Stimulated activated effector memory CD8-positive, alpha-beta T cell treated with anti-CD3 and anti-CD28 coated beads, Interleukin-12 subunit alpha, Interleukin-12 subunit beta, amount 100 ng/mL, for 72 hours (primary cell): ENCODE measurements at regions not wholly inside any gene's neighbourhood (a gene's known extent, or its start where the extent isn't known, plus 50 kb on each side); places are given as distances from the start of the nearest gene placed in this dataset.

Experiments
- ATAC-seq: fragments of 150-1000 bp; cut with Tn5 transposase; 2 replicates; pipeline ENCODE4 v1.10.0; 2021
- DNase-seq, 2 donors: peaks; one replicate each; pipeline ENCODE4 v3.0.0; 2021 to 2022; ENCODE audit warnings: low spot score in 2 of 2
- H3K27ac Mint-ChIP-seq: one replicate; pipeline ENCODE4 v1.8.0; 2022; ENCODE audit warnings: mild to moderate bottlenecking, mixed read lengths
- H3K36me3 Mint-ChIP-seq: one replicate; pipeline ENCODE4 v1.8.0; 2022; ENCODE audit warnings: mild to moderate bottlenecking, mixed read lengths
- H3K4me1 Mint-ChIP-seq: one replicate; pipeline ENCODE4 v1.8.0; 2022; ENCODE audit warnings: mixed read lengths
- H3K4me3 Mint-ChIP-seq: one replicate; pipeline ENCODE4 v1.8.0; 2022; ENCODE audit warnings: mild to moderate bottlenecking, mixed read lengths
- H3K9me3 Mint-ChIP-seq: one replicate; pipeline ENCODE4 v1.8.0; 2022; ENCODE audit warnings: mixed read lengths

GRCh38 chr1:200332716-200333115 lies 77.1 kb downstream of the ZNF281 start:
- H3K9me3 Mint-ChIP-seq, result no peaks in the 10 kb centered on the region
- H3K4me3 Mint-ChIP-seq, result no peak overlapping the region
- no peak overlapping the region for H3K27ac Mint-ChIP-seq
- no peak for ATAC-seq
- no peaks in the 10 kb centered on the region for H3K36me3 Mint-ChIP-seq
- no peak for DNase-seq
- H3K4me1 Mint-ChIP-seq, result peaks cover 9% of the 10 kb centered on the region

GRCh38 chr1:200330741-200331428 lies 79.0 kb downstream of the ZNF281 start:
- Mint-ChIP-seq H3K4me1 (no peaks in the 10 kb centered on the region), H3K27ac (no peak overlapping the region), H3K9me3 (no peaks in the 10 kb centered on the region), H3K36me3 (no peaks in the 10 kb centered on the region), H3K4me3 (no peak overlapping the region)
- DNase-seq (no peak), ATAC-seq (no peak)

- ATAC-seq, result no peak
- H3K27ac Mint-ChIP-seq, result no peak overlapping the region
- no peak for DNase-seq
- H3K4me3 Mint-ChIP-seq, result no peak overlapping the region
- no peaks in the 10 kb centered on the region for H3K4me1 Mint-ChIP-seq
- H3K9me3 Mint-ChIP-seq, result no peaks in the 10 kb centered on the region
- H3K36me3 Mint-ChIP-seq, result no peaks in the 10 kb centered on the region
These were observed 80.5 kb downstream of the ZNF281 start for GRCh38 chr1:200329208-200329882.

GRCh38 chr1:200328379-200328778 lies 81.5 kb downstream of the ZNF281 start:
- Mint-ChIP-seq H3K36me3 (no peaks in the 10 kb centered on the region), H3K4me3 (no peak overlapping the region), H3K9me3 (no peaks in the 10 kb centered on the region), H3K27ac (no peak overlapping the region), H3K4me1 (no peaks in the 10 kb centered on the region)
- no peak for ATAC-seq
- no peak for DNase-seq

GRCh38 chr1:200323856-200324400 lies 85.9 kb downstream of the ZNF281 start:
- Mint-ChIP-seq H3K36me3 (no peaks in the 10 kb centered on the region), H3K4me3 (no peak overlapping the region), H3K4me1 (no peaks in the 10 kb centered on the region), H3K27ac (no peak overlapping the region), H3K9me3 (no peaks in the 10 kb centered on the region)
- ATAC-seq (no peak), DNase-seq (no peak)

GRCh38 chr1:200319148-200319547 lies 90.7 kb downstream of the ZNF281 start:
- no peaks in the 10 kb centered on the region for H3K9me3 Mint-ChIP-seq
- no peak overlapping the region for H3K4me3 Mint-ChIP-seq
- no peak for DNase-seq
- no peaks in the 10 kb centered on the region for H3K36me3 Mint-ChIP-seq
- H3K4me1 Mint-ChIP-seq, result no peaks in the 10 kb centered on the region
- ATAC-seq, result no peak
- no peak overlapping the region for H3K27ac Mint-ChIP-seq

GRCh38 chr1:200317236-200317635 lies 92.6 kb downstream of the ZNF281 start:
- Mint-ChIP-seq H3K36me3 (no peaks in the 10 kb centered on the region), H3K4me3 (no peak overlapping the region), H3K4me1 (no peaks in the 10 kb centered on the region), H3K9me3 (no peaks in the 10 kb centered on the region), H3K27ac (no peak overlapping the region)
- DNase-seq, result no peak
- no peak for ATAC-seq

- H3K4me3 Mint-ChIP-seq, result no peak overlapping the region
- no peaks in the 10 kb centered on the region for H3K36me3 Mint-ChIP-seq
- no peak overlapping the region for H3K27ac Mint-ChIP-seq
- no peaks in the 10 kb centered on the region for H3K9me3 Mint-ChIP-seq
- no peak for DNase-seq
- no peaks in the 10 kb centered on the region for H3K4me1 Mint-ChIP-seq
- ATAC-seq, result no peak
These were observed 93.6 kb downstream of the ZNF281 start for GRCh38 chr1:200316148-200316803.

- DNase-seq (no peak), ATAC-seq (no peak)
- H3K27ac Mint-ChIP-seq, result no peak overlapping the region
- H3K4me3 Mint-ChIP-seq, result no peak overlapping the region
- H3K4me1 Mint-ChIP-seq, result no peaks in the 10 kb centered on the region
- H3K36me3 Mint-ChIP-seq, result no peaks in the 10 kb centered on the region
- no peaks in the 10 kb centered on the region for H3K9me3 Mint-ChIP-seq
These were observed 95.6 kb downstream of the ZNF281 start for GRCh38 chr1:200314085-200314750.

- H3K36me3 Mint-ChIP-seq, result no peaks in the 10 kb centered on the region
- no peaks in the 10 kb centered on the region for H3K9me3 Mint-ChIP-seq
- ATAC-seq, result no peak
- peaks cover 5% of the 10 kb centered on the region for H3K4me1 Mint-ChIP-seq
- H3K4me3 Mint-ChIP-seq, result no peak overlapping the region
- no peak overlapping the region for H3K27ac Mint-ChIP-seq
- DNase-seq, result no peak
These were observed 98.6 kb downstream of the ZNF281 start for GRCh38 chr1:200311256-200311655.

- no peak for DNase-seq
- H3K4me3 Mint-ChIP-seq, result no peak overlapping the region
- H3K9me3 Mint-ChIP-seq, result no peaks in the 10 kb centered on the region
- no peak for ATAC-seq
- no peak overlapping the region for H3K27ac Mint-ChIP-seq
- H3K4me1 Mint-ChIP-seq, result peaks cover 5% of the 10 kb centered on the region
- no peaks in the 10 kb centered on the region for H3K36me3 Mint-ChIP-seq
These were observed 99.0 kb downstream of the ZNF281 start for GRCh38 chr1:200310824-200311223.

- Mint-ChIP-seq H3K4me1 (peaks cover 10% of the 10 kb centered on the region), H3K9me3 (no peaks in the 10 kb centered on the region), H3K27ac (no peak overlapping the region), H3K36me3 (no peaks in the 10 kb centered on the region), H3K4me3 (no peak overlapping the region)
- ATAC-seq (no peak), DNase-seq (no peak)
These were observed 102.1 kb downstream of the ZNF281 start for GRCh38 chr1:200307755-200308066.

- H3K27ac Mint-ChIP-seq, result no peak overlapping the region
- no peak overlapping the region for H3K4me3 Mint-ChIP-seq
- no peak for DNase-seq
These were observed 102.7 kb downstream of the ZNF281 start for GRCh38 chr1:200306944-200307754.

GRCh38 chr1:200305806-200306205 lies 104.0 kb downstream of the ZNF281 start:
- ATAC-seq (no peak), DNase-seq (no peak)
- H3K27ac Mint-ChIP-seq, result no peak overlapping the region
- H3K36me3 Mint-ChIP-seq, result no peaks in the 10 kb centered on the region
- H3K4me1 Mint-ChIP-seq, result peaks cover 12% of the 10 kb centered on the region
- H3K9me3 Mint-ChIP-seq, result no peaks in the 10 kb centered on the region
- H3K4me3 Mint-ChIP-seq, result no peak overlapping the region

More at GRCh38 chr1:200306944-200307754, 102.7 kb downstream of the ZNF281 start:
- no peak for ATAC-seq
- Mint-ChIP-seq H3K9me3 (no peaks in the 10 kb centered on the region), H3K36me3 (no peaks in the 10 kb centered on the region), H3K4me1 (peaks cover 12% of the 10 kb centered on the region)

GRCh38 chr1:200304171-200304570 lies 105.7 kb downstream of the ZNF281 start:
- no peaks in the 10 kb centered on the region for H3K9me3 Mint-ChIP-seq
- ATAC-seq (no peak), DNase-seq (no peak)
- peaks cover 12% of the 10 kb centered on the region for H3K4me1 Mint-ChIP-seq
- no peak overlapping the region for H3K27ac Mint-ChIP-seq
- no peak overlapping the region for H3K4me3 Mint-ChIP-seq
- no peaks in the 10 kb centered on the region for H3K36me3 Mint-ChIP-seq
